A673 (cell line): ENCODE measurements at regions not wholly inside any gene's neighbourhood (a gene's known extent, or its start where the extent isn't known, plus 50 kb on each side); places are given as distances from the start of the nearest gene placed in this dataset.

ENCODE experiments used
- BruUV-seq: library from RNA; stranded (reverse); fragments of 400-500 nt; replicated peaks from 2 replicates; lab custom pipeline; 2021; lab: Mats Ljungman, UMichigan
- CTCF ChIA-PET: fragments of 300-600 bp; sonication (Branson Sonifier 250); formaldehyde crosslinking; loops from one replicate; lab custom pipeline; 2022; ENCODE audit warnings: antibody characterized with exemption; lab: Charles Lee
- POLR2A ChIA-PET: fragments of 300-600 bp; sonication (Branson Sonifier 250); formaldehyde crosslinking; loops from one replicate; lab custom pipeline; 2022; ENCODE audit warnings: antibody characterized with exemption; ENCODE audit not compliant: low non-redundant PET; lab: Charles Lee
- DNase-seq: peaks from one replicate; pipeline ENCODE4 v3.0.0-alpha.2; 2015; ENCODE audit warnings: low spot score
- H3K27ac ChIP-seq: fragments of 200-600 bp; sonication (generic); 2 replicates; pipeline ENCODE4 v1.5.1; 2016; ENCODE audit warnings: mixed run types, low read depth, mild to moderate bottlenecking, mixed read lengths, antibody characterized with exemption, low read length; ENCODE audit not compliant: poor library complexity, severe bottlenecking
- H3K27me3 ChIP-seq: fragments of 200-600 bp; sonication (generic); replicated peaks from 2 replicates; pipeline ENCODE4 v1.6.1; 2017; ENCODE audit warnings: mixed run types, low read depth, mild to moderate bottlenecking, mixed read lengths, antibody characterized with exemption, low read length; ENCODE audit not compliant: insufficient read depth, poor library complexity
- H3K36me3 ChIP-seq: fragments of 200-600 bp; sonication (generic); 2 replicates; pipeline ENCODE4 v1.6.1; 2016; ENCODE audit warnings: mixed run types, mild to moderate bottlenecking, mixed read lengths, antibody characterized with exemption, low read length; ENCODE audit not compliant: insufficient read depth, poor library complexity, severe bottlenecking
- H3K4me1 ChIP-seq: fragments of 200-600 bp; sonication (generic); 2 replicates; pipeline ENCODE4 v1.6.1; 2017; ENCODE audit warnings: mixed run types, mild to moderate bottlenecking, mixed read lengths, antibody characterized with exemption, low read length; ENCODE audit not compliant: insufficient read depth, poor library complexity, severe bottlenecking
- H3K4me3 ChIP-seq: fragments of 200-600 bp; sonication (generic); 2 replicates; pipeline ENCODE4 v1.5.1; 2016; ENCODE audit warnings: low read depth, mixed run types, mild to moderate bottlenecking, mixed read lengths, low read length; ENCODE audit not compliant: poor library complexity, severe bottlenecking
- H3K9me3 ChIP-seq: fragments of 200-600 bp; sonication (generic); 2 replicates; pipeline ENCODE4 v1.6.1; 2016; ENCODE audit warnings: mixed run types, low read depth, mild to moderate bottlenecking, mixed read lengths, antibody characterized with exemption, low read length; ENCODE audit not compliant: poor library complexity, severe bottlenecking
- EZH2 ChIP-seq: fragments of 200-600 bp; sonication (generic); IDR thresholded peaks from 2 replicates; pipeline ENCODE4 v1.6.1; 2017; ENCODE audit warnings: borderline replicate concordance, low read depth, mild to moderate bottlenecking, mixed read lengths, antibody characterized with exemption, low read length; ENCODE audit not compliant: poor library complexity, severe bottlenecking
- intact Hi-C: fragments of 100-400 bp; cut with micrococcal nuclease; formaldehyde crosslinking; loops from one replicate; pipeline ENCODE4 v1.10.0; 2022; ENCODE audit not compliant: unreplicated experiment
- TF ChIP-seq, protein P1 (sequence below): fragments of 300-800, 200-600 bp; sonication (generic); conservative IDR thresholded peaks from 2 replicates; pipeline ENCODE4 v1.5.1; 2017; ENCODE audit warnings: low read depth, mild to moderate bottlenecking, antibody characterized with exemption, low read length, moderate library complexity, mixed read lengths

- CTCF ChIA-PET: no interaction called here
- Histone ChIP-seq H3K27me3 (no peaks in the 10 kb centered on the region), H3K4me3 (no peak overlapping the region), H3K36me3 (no peaks in the 10 kb centered on the region), H3K27ac (no peak overlapping the region), H3K9me3 (peaks cover 9% of the 10 kb centered on the region), H3K4me1 (no peaks in the 10 kb centered on the region)
- no peak for DNase-seq
- intact Hi-C loops: no loop called here
- POLR2A ChIA-PET: no interaction called here
- BruUV-seq: no TSS peak
- TF ChIP-seq, protein P1, sequence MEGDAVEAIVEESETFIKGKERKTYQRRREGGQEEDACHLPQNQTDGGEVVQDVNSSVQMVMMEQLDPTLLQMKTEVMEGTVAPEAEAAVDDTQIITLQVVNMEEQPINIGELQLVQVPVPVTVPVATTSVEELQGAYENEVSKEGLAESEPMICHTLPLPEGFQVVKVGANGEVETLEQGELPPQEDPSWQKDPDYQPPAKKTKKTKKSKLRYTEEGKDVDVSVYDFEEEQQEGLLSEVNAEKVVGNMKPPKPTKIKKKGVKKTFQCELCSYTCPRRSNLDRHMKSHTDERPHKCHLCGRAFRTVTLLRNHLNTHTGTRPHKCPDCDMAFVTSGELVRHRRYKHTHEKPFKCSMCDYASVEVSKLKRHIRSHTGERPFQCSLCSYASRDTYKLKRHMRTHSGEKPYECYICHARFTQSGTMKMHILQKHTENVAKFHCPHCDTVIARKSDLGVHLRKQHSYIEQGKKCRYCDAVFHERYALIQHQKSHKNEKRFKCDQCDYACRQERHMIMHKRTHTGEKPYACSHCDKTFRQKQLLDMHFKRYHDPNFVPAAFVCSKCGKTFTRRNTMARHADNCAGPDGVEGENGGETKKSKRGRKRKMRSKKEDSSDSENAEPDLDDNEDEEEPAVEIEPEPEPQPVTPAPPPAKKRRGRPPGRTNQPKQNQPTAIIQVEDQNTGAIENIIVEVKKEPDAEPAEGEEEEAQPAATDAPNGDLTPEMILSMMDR: no peak
- TF ChIP-seq EZH2: no peak
These were observed 103.3 kb upstream of the ADRA1D start for GRCh38 chr20:4352348-4352747.

DNA sequence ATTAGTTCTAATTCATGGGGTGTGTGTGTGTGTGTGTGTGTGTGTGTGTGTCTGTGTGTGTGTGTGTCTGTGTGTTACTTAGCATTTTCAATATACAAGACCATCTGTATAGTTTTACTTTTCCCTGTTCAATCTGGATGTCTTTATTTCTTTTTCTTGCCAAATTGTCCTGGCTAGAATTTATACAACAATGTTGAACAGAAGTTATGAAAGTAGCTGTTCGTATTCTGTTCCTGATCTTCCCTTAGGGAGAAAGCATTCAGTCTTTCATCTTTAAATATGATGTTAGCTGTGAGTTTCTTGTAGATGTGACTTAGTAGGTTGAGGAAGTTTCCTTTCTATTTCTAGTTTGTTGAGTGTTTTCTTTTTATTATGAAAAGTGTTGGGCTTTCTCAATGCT lies 101.0 kb upstream of the ADRA1D start:
- Histone ChIP-seq H3K4me3 (no peak overlapping the region), H3K9me3 (peaks cover 14% of the 10 kb centered on the region), H3K27ac (no peak overlapping the region), H3K27me3 (no peaks in the 10 kb centered on the region), H3K36me3 (no peaks in the 10 kb centered on the region), H3K4me1 (no peaks in the 10 kb centered on the region)
- intact Hi-C loops: no loop called here
- POLR2A ChIA-PET: no interaction called here
- no peak for TF ChIP-seq EZH2
- no peak for DNase-seq
- CTCF ChIA-PET: no interaction called here
- BruUV-seq: no TSS peak

GRCh38 chr20:4344670-4345069 lies 95.6 kb upstream of the ADRA1D start:
- TF ChIP-seq EZH2: no peak
- TF ChIP-seq, protein P1: no peak
- CTCF ChIA-PET: interaction anchor here (0.6 kb wide), 1 partner anchor 95 kb away, joined by 4 read pairs; no protein-coding TSS in a partner anchor
- DNase-seq: no peak
- intact Hi-C loops: no loop called here
- Histone ChIP-seq H3K27me3 (no peaks in the 10 kb centered on the region), H3K27ac (no peak overlapping the region), H3K9me3 (peaks cover 6% of the 10 kb centered on the region), H3K36me3 (no peaks in the 10 kb centered on the region), H3K4me1 (peaks cover 7% of the 10 kb centered on the region), H3K4me3 (no peak overlapping the region)
- POLR2A ChIA-PET: no interaction called here
- no TSS peak for BruUV-seq

DNA sequence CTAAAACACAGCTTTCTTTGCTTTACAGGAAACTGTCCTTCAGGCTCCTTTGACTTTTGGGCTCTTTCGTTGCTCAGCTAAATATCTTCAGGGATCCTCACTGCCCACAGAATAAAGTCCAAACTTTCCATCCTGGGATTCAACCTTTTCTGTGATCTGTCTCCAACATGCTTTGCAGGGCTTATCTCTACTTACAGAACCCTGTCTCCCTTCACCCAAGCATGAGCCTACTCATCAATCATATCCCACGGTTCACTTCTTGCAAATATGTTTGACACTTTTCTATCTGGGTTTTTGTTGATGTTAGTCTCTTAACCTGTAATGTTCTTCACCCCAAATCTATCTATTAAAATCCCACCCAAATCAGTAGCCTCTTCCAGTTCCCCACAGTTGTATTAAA lies 93.5 kb upstream of the ADRA1D start:
- CTCF ChIA-PET: no interaction called here
- DNase-seq: no peak
- H3K27me3 ChIP-seq: no peaks in the 10 kb centered on the region
- no peak for TF ChIP-seq EZH2
- TF ChIP-seq, protein P1: no peak
- no peak overlapping the region for H3K27ac ChIP-seq
- H3K36me3 ChIP-seq: no peaks in the 10 kb centered on the region
- POLR2A ChIA-PET: no interaction called here
- peaks cover 7% of the 10 kb centered on the region for H3K4me1 ChIP-seq
- intact Hi-C loops: no loop called here
- no peak overlapping the region for H3K4me3 ChIP-seq
- H3K9me3 ChIP-seq: peaks cover 6% of the 10 kb centered on the region
- no TSS peak for BruUV-seq
